ENCODE measurements at regions not wholly inside any gene's neighbourhood (a gene's known extent, or its start where the extent isn't known, plus 50 kb on each side); places are given as distances from the start of the nearest gene placed in this dataset.
"Not testable (repeated sequence)": the region's sequence is repeated elsewhere in the genome, so short reads cannot be mapped to it uniquely, and the experiment has no call there.

GRCh38 chr3:181920409-181920808 is 208.7 kb downstream of the SOX2 start:
- DNase-seq (ENCODE audit: low spot score), result no peak

- no peak for DNase-seq (ENCODE audit: low spot score)
These were observed 209.5 kb downstream of the SOX2 start for GRCh38 chr3:181921220-181921619.

GRCh38 chr3:181925841-181926240 is 214.1 kb downstream of the SOX2 start:
- not testable (repeated sequence) for DNase-seq (ENCODE audit: low spot score)

- DNase-seq (ENCODE audit: low spot score), result no peak
These were observed 217.8 kb downstream of the SOX2 start for GRCh38 chr3:181929501-181929900.

- no peak for DNase-seq (ENCODE audit: low spot score)
These were observed 218.4 kb downstream of the SOX2 start for GRCh38 chr3:181930105-181930504.

- DNase-seq (ENCODE audit: low spot score), result no peak
These were observed 220.3 kb downstream of the SOX2 start for GRCh38 chr3:181932039-181932438.

GRCh38 chr3:181933052-181933618 is 221.4 kb downstream of the SOX2 start:
- DNase-seq (ENCODE audit: low spot score), result no peak

- no peak for DNase-seq (ENCODE audit: low spot score)
These were observed 224.2 kb downstream of the SOX2 start for GRCh38 chr3:181935915-181936314.

GRCh38 chr3:181936774-181937173 is 225.0 kb downstream of the SOX2 start:
- no peak for DNase-seq (ENCODE audit: low spot score)

GRCh38 chr3:181938580-181938979 is 226.9 kb downstream of the SOX2 start:
- not testable (repeated sequence) for DNase-seq (ENCODE audit: low spot score)

GRCh38 chr3:181940703-181941102 is 229.0 kb downstream of the SOX2 start:
- DNase-seq (ENCODE audit: low spot score), result no peak

GRCh38 chr3:181941250-181941649 is 229.5 kb downstream of the SOX2 start:
- no peak for DNase-seq (ENCODE audit: low spot score)

GRCh38 chr3:181943285-181943684 is 231.6 kb downstream of the SOX2 start:
- no peak for DNase-seq (ENCODE audit: low spot score)

GRCh38 chr3:181947606-181948005 is 235.9 kb downstream of the SOX2 start:
- no peak for DNase-seq (ENCODE audit: low spot score)

- DNase-seq (ENCODE audit: low spot score), result no peak
These were observed 236.6 kb downstream of the SOX2 start for GRCh38 chr3:181948286-181948685.

- no peak for DNase-seq (ENCODE audit: low spot score)
These were observed 240.5 kb downstream of the SOX2 start for GRCh38 chr3:181952221-181952620.

GRCh38 chr3:181952929-181953328 is 241.2 kb downstream of the SOX2 start:
- DNase-seq (ENCODE audit: low spot score), result no peak

GRCh38 chr3:181955566-181955965 is 243.8 kb downstream of the SOX2 start:
- no peak for DNase-seq (ENCODE audit: low spot score)

- no peak for DNase-seq (ENCODE audit: low spot score)
These were observed 244.4 kb downstream of the SOX2 start for GRCh38 chr3:181956122-181956521.

GRCh38 chr3:181966393-181966792 is 254.7 kb downstream of the SOX2 start:
- DNase-seq (ENCODE audit: low spot score), result no peak

GRCh38 chr3:181969925-181970324 is 258.2 kb downstream of the SOX2 start:
- no peak for DNase-seq (ENCODE audit: low spot score)

GRCh38 chr3:181971424-181971823 is 259.7 kb downstream of the SOX2 start:
- DNase-seq (ENCODE audit: low spot score), result no peak

GRCh38 chr3:181974198-181974597 is 262.5 kb downstream of the SOX2 start:
- DNase-seq (ENCODE audit: low spot score), result no peak

- DNase-seq (ENCODE audit: low spot score), result no peak
These were observed 264.8 kb downstream of the SOX2 start for GRCh38 chr3:181976526-181976925.

GRCh38 chr3:181985386-181985785 is 273.7 kb downstream of the SOX2 start:
- no peak for DNase-seq (ENCODE audit: low spot score)

All from hepatic stellate cell (primary cell).